Activated CD4-positive, alpha-beta T cell treated with anti-CD3 and anti-CD28 coated beads for 24 hours (primary cell): ENCODE measurements at regions not wholly inside any gene's neighbourhood (a gene's known extent, or its start where the extent isn't known, plus 50 kb on each side); places are given as distances from the start of the nearest gene placed in this dataset.

Experiments
- DNase-seq, 2 donors: peaks; one replicate each; pipeline ENCODE4 v3.0.0-alpha.2; 2020; ENCODE audit warnings: low read depth in 2 of 2

DNA sequence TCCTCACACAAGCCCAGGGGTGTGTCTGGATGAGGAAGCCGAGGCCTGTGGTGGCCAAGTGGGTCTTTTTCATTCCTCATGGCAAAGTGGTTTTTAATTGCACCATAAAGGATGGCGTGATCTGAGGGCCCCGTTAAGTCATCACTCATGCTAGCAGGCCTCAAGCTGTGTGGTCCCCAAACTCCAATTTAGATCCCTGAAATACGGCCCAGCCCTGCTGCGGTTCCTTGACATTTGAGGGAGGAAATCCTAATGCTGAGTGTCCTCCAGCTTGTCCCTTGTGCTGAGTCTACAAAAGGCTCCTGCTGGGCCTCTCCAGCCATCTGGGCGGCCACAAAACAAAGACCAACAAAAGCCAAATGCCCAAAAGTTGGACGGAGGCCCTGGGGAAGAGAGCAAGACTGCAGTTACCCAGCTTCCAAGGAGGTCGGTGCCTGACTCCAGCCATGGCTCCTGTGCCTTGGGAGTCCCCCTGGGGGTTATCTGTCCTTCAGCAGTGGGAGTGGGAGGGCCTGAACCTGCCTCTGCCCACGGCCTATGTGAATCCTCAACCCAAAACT lies 162.3 kb upstream of the PDE10A start:
- DNase-seq = no peak

- DNase-seq = no peak
These were observed 160.7 kb upstream of the PDE10A start for GRCh38 chr6:165823609-165824326.

DNA sequence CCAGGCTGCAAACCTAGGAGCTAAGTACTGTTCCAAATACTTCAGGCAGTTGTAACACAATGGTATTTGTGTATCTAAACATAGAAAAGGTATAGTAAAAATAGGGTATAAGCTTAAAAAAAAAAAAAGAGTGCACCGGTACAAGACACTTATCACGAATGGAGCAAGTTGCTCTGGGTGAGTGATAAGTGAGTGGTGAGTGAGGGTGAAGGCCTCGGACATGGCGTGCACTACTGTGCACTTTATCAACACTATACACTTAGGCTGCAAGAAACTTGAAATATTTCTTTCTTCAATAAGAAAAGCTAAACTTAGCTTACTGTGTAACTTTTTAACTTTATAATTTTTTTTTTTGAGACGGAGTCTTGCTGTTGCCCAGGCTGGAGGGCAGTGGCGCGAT lies 159.5 kb upstream of the PDE10A start:
- DNase-seq = no peak

GRCh38 chr6:165821754-165822153 lies 158.7 kb upstream of the PDE10A start:
- DNase-seq = no peak

DNA sequence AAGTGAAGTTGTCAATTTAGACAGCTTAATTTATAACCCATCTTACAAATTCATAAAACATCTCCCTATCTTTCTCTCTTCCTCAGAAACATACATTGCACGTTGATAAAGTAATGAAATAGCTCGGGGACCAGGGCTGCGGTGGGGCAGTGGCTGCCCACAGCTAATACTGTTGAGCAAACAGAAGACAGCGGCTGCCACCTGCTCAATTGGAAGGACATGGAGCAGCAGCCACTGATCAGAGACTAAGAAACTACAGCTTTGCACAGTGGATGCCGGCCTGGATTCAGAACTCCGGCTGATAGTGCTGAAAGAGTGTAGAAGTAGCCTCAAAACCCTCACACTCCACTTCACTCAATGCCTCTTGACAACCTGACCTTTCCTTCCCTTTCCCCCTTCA lies 157.9 kb upstream of the PDE10A start:
- no peak for DNase-seq

DNA sequence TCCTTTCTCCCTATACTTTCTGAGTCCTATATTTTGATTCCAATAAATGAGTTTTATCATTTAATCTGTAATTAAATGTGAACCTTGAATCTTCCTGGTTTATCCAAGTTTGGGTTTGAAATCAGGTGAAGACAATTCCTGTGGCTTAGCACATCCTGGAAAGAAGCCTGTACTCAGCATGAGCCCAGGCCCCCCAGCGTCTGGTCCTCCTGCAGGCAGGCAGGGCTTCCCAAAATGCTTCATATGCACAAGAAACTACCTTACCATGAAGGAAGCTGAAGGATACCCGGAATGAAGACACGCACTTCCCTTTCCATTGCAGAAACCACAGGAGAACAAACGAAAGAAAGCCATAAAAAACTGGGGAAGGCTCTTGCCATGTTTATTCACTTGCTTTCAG lies 157.4 kb upstream of the PDE10A start:
- no peak for DNase-seq

GRCh38 chr6:165819394-165819793 lies 156.4 kb upstream of the PDE10A start:
- DNase-seq = no peak

GRCh38 chr6:165818200-165818599 lies 155.2 kb upstream of the PDE10A start:
- DNase-seq = no peak

DNA sequence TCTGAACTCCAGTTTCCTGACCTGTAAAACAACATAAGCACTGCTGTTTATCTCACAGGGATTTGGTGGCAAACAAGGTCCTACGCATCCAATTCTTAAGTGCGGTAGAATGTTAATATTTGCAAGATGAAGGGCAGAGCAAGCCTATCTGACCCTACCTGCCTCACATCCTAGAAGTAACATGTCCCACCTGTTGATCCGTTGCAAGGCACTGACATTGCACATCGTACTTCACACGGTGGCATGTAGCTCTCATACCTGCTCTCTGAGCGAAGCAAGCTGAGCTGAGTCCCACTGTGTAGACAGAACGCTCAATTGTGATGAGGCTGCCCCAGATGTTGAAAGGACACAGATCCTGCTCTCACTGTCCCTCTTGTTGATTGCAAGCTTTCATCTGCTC lies 154.7 kb upstream of the PDE10A start:
- DNase-seq = no peak

GRCh38 chr6:165817148-165817547 lies 154.1 kb upstream of the PDE10A start:
- DNase-seq = no peak

DNA sequence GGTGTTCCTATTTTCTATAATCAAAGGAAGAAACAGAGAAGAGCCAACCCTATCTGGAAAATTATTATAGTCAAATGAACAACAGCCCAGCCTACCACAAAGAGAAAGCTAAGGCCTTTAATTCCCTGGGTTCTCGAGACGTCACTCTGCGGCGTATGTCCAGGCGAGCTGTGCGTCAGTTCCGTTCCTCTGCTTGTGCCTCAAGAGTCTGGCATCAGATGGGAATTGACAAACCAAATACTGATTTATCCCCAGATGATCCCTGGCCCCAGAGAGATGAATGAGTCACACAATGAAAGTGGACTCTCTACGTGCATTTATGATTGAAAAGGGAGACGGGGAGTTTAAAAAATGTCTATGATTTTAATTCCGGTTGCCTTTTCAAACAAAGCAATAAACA lies 151.6 kb upstream of the PDE10A start:
- no peak for DNase-seq

- DNase-seq = no peak
These were observed 148.5 kb upstream of the PDE10A start for GRCh38 chr6:165811512-165811911.

DNA sequence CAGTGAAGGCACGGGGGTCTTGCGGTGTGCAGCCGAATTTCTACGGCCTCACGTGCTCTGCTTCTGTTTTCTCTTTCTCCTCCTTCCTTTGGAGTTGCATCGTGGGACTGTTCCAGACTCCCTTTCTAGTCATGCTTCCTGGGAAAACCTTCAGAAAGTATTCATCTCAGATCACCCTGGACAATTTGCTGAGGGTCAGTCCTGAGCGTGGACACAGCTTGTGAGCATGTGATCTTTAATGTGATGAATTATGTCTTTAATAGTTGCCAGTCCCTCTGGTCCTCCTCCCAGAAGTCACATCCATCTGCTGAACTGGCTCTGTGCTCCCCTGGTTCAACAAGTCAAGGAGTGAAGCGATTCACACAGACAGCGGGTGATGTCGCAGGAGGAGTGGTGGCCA lies 145.0 kb upstream of the PDE10A start:
- DNase-seq = no peak

DNA sequence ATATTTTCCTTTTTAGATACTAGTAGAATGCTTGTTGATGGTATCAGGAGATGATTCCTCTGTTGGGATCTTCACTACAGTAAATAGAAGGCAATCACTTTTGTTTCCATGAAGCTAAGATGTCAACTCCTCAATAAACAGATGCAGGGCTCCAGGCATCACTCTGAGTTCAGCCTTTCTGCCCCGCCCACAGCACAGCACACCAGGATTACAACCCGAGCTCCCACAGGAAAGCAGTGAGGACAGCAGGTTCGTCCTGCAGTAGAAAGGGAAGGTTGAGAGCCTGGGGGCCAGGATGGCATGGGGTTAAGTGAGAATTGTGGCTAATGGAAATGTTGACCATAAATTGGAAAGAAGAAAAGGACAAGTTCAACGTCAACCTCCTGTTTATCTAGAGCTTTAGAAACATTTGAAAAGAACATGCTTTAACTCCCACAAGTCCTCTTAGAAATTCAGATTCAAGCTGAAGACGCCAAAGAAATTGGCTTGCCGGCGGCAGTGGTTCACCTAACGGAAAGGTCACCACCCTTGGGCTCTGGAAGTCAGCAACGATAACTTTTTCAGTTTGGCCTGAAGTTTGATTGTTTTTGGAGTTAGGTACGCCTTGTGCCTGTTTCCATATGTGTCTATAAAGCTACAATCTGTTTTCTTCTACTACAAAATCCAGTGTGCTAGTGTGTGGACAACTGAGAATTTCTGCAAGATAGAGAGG lies 144.4 kb upstream of the PDE10A start:
- DNase-seq = no peak

- DNase-seq = no peak
These were observed 143.2 kb upstream of the PDE10A start for GRCh38 chr6:165806126-165806810.

GRCh38 chr6:165805636-165806035 lies 142.6 kb upstream of the PDE10A start:
- DNase-seq = no peak

DNA sequence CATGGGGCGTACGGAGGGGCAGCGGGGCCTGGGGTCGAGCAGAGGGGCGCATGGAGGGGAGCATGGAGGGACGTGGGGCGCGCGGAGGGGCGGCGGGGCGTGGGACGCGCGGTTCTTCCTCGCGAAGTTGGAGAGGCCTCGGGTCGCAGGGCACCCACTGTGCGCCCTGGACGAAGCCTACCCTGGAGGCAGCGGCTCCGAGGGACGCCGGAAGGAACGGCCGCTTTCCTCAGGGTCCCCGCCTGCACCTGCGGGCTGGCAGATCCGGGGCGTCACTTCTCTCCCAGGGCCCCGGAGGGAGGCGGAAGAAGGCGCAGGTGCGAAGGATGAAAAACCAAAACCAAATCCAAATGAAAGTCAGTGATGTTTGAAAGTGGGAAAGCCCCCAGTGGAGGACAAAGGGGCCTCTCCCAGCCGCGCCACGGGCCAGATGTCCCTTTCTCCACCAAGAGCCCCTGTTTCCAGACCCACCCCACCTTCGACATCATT lies 142.1 kb upstream of the PDE10A start:
- no peak for DNase-seq

DNA sequence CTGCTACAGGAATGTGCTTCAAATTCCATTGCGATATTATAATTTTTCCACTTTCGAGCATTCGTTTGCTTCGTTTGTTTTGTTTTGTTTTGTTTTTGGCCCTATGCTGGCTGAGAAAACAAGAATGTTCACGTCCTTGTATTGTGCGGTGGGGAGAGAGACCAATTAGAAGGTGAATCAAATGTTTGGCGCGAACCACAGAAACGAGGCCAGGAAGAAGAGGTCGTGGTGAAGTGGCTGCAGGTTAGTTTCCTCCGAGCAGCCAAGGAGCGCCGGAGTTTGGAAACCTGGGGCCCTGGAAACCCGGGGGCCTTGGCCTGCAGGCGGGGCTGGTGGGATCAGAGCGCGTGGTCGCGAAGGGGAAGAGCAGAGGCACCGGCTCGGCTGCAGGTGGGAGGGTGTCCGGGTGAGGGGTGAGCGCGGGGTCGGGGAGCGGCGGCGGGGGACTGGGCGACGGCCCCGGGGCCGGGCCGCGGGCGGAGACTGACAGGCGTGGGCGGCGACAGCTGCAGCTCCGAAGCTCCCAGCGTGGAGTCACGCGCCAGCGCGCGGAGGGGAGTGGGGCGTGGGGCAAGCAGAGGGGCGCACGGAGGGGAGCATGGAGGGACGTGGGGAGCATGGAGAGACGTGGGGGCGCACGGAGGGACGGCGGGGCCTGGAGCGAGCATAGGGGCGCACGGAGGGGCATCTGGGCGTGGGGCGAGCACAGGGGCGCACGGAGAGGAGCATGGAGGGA lies 141.5 kb upstream of the PDE10A start:
- no peak for DNase-seq

DNA sequence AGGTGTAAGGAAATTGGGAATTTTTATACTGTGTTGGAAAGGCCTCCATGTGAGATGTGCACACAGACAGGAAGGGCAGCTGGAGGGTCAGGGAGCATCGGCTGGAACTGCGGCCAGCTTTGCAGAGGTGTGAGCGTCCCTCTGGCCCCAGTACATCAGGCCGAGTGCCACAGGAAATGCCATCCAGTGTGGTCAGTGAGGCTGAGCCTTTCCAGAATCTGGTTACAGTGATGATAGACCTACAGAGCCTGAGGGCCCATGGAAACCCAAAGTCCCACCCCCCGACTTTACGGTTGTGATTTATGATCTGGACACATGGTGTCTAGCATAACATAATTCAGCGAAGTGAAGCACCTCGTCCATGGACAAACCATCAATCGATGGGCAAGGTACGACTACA lies 137.3 kb upstream of the PDE10A start:
- DNase-seq = no peak

DNA sequence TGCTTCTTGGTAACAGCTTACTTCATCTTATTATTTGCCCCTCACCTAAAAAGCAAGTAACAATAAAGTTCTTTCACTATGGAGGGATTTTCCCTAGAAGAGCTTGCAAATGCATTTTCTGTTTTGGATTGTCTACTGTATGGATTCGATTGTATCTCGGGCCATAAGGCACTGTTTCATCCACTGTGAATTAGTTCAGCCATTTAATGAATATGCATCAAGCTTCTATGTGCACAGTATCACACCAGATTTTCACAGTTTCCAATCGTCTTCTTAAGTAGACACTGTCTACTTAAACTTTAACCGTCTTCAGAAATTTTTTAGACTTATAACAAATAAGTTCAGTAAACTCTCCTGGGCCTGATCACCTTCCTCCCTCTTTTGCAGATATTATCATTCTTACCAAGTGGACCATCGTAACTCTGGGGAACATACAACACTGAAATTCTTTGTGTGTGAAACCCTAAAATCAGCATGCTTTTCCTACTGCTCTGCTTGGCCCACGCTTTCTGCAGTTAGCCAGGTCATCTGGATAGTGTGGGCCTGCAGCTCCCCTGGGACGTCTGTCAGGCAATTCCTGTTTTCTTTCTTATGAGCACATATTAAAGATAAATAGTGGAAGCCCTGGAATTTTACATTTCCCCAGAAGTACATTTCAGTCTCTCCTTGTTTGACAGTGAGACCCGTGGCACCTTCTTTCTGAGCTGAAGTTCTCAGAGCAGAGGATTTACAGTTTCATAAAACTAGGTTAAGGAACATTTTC lies 136.5 kb upstream of the PDE10A start:
- DNase-seq = no peak

- no peak for DNase-seq
These were observed 135.9 kb upstream of the PDE10A start for GRCh38 chr6:165798991-165799390.
